ENCODE measurements at regions not wholly inside any gene's neighbourhood (a gene's known extent, or its start where the extent isn't known, plus 50 kb on each side); places are given as distances from the start of the nearest gene placed in this dataset.

DNA sequence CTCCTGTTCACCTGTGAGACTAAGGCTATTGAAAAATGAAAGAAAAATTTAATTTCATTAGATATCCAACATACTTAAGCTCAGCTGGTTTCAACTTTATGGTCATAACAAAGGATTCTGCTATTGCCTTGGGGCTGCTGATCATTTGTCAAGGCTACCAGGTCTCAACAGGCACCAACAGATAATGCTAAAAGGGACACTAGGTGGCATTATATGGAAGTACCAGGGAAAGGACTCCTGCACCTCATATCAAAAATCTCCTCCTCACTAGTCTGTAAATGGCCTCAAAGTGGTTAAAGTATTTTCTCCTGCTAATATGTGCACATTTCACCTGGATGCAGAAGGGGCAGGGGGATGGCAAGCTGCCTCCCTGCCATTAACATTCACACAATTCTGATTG is 167.9 kb upstream of the REG3A start:
- no peak for DNase-seq

DNA sequence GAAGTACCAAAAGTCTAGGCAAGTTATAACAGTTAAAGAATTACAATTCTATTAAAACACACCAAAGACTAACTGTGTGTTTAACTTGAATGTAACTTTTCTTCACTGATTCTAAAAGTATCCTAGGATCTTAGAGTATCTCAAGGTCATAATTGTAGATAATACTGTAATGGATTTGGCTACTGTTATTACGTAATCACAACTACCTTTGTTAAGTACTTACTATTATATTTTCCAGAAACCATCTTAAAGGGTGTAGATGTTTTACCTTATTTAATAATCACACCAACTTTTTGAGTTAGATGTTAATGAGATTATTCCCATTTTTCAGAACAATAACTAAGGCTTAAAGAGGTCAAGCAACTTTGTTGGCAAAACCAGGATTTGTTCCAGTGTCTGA is 161.3 kb upstream of the REG3A start:
- DNase-seq: no peak

DNA sequence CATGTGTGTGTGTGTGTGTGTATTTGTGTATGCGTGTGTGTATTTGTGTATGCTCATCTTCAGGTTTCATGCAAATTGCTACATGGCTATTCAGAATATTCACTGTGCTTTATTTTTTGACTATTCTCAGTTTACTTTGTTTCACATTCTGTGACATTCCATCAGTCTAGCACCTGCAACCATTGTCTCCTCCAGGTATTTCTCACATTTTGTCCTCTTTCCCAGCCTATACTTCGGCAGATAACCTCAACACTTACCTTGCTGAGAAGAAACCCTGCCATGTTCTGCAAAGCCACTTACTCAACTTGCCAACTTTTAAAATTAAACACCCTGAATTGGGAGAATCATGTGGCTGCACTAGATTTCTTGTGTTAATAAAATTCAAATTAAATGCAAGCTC is 135.4 kb upstream of the REG3A start:
- DNase-seq: no peak

DNA sequence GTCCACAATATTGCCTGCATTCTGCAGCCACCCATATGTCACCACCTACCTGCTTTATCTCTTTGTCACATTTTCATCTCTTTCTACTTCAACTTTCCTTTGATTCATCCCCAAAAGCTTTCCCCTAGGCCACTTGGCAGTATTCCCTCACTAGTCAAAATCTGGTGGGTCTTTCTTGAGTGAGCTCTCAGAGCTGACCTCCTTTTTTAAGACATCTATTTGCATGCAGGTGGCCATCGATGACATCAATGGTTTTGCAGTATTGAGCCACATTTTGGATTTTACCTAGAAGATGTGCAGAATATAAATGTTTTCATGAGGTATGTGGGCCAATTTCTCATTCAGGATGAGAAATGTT is 133.4 kb upstream of the REG3A start:
- DNase-seq: no peak

DNA sequence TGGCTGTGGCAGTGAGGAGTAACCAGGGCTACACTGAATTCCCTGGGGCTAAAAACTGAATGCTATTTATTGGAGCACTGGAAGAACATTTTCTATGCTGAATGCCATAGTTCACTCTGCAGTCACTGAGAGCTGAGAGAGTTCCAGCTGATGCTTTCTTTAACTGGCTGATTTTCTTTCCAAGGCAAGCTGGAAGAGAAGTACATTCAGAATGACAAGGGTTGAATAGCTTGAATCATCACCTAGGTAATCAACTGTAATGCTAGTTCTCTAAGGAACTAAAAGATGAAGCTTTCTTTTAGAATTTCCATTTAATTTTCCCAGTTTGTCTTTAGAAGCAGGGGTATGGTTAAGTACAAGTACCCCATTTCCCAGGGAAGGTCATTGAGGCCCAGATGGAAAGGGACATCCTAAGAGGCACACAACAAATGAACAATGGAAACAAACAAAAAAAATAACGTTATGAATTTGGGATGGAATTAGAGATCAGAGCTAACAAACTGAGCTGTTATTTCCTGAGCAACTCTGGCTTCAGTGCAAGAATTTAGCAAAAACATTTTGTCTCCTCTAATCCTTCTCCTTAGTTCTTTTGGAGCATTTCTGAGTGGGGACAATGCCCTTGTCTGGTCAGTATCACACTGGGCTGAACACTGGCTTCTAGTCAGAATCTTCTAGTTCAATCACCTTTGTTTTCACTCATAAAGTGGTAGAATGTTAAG is 132.8 kb upstream of the REG3A start:
- DNase-seq: no peak

DNA sequence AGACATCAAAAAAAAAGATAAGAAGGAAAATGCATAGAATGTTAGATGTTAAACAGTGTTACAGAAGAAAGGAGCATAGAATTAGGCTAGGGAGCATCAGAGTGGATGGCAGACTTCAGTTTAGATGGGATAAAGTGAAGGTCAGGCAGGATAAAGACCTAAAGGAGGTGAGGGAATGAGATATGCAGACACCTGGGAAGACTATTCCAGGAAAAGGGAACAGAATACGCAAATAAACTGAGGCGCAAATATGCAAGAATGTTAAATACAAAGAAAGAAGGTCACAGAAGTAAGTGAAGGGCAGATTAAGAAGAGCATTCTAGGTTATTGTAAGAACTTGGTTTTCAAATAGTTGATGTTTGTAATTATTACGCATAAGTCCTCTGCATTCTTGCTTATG is 116.3 kb upstream of the REG3A start:
- no peak for DNase-seq

DNA sequence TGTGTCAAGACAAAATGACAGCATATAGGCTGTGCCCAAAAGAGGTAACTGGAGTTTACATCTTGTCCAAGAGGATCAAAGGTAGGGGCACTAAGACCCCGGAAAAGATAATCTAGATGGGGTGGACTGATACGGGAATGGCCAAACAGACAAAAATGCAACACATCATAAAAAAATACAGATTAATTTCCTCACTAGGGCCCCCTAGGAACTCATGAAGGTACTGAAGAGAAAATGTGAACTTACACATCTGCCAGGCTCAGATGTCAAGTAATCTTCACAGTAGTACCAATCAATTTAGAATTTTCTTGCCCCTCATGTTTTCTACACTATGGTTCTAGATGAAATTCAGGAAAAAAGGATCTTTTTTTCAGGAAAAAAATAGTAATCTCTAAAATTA is 115.6 kb upstream of the REG3A start:
- DNase-seq: no peak

DNA sequence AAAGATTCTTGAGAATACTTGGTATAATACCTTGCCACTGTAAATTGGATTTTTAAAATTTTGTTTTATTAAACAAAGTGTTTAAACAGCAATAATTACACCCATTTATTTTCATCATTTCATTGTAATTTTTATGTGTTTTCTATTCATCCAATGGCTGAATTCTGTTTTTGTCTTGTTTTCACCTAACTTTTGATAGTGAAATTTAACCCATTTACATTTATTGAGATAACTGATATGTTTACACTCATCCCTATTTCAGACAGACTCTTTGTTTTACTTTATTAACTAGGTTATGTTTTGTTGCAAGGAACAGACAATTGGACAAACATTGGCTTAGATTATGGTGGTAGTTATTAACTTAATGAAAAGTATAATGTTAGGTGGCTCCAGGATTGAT is 113.1 kb upstream of the REG3A start:
- no peak for DNase-seq

DNA sequence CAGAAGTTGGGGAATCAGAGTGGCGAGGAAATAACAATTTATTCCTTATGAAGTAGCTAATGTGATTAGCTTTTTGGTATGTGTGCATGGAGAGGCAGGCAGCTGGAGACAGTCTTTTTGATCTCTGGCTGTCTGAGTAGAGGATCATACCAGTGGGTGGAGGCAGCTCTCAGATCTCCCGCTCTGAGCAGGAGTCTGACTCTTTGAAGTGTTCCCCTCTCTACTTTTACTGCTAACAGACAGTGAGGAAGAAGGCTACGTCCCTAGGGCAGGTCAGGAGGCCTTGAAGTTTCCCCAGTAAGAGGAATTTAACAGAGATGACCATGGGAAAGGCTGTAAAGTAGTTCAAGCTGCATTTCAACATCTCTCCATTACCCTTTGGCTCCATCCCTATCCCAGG is 111.9 kb upstream of the REG3A start:
- DNase-seq: no peak

DNA sequence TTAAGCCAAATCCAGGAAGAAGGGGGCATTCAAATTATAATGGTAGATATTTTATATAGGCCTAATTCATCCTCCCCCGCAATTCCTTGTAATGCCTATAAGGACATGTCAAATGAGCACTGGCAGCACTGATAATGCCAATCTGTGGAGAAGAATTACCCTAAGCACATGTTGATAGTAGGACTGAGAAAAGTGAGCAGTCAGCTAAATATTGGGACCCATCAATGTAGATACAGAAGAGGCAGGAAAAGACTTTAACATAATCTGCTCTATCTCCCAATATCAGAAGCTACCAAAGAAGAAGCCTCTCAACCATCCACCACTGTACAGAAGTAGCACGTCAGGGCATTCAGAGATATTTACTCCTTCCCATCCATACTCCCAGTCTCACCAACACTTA is 101.3 kb upstream of the REG3A start:
- no peak for DNase-seq

DNA sequence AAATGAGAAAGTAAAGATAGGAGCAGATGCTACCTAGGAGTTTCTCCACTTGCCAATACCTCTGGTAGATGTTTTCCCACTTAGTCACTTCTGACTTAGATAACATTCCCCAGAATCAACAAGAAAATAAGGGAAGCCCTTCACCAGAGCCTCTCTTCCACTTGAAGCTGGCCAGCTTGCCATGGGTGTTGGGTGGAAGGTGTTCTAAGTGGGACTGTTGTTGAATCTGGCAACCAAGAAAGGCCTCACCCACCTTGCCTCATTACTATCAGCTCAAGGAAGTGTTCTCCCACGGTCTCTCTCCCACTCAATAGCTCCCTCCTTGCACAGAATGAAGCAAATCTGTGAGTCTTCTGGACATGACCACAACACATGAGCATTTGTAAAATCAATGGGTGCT is 100.4 kb upstream of the REG3A start:
- no peak for DNase-seq

DNA sequence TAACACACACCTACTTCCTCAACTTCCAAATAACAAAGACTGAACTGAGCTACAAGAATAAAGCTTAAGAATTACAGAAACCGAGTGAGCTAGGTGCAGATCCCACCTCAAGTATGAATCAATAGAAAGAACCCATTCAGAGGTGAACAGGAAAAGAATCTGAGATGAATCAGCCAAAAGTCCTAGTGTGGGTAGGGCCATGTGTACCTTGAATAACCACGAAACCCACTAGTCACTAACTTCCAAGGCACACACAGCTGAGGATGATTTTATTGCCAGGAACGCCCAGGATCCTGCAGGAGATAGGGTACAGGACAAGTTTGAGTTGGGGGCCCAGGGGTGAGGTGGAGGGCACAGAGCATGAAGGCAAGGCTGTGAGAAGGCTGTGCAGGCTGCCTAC is 99.7 kb upstream of the REG3A start:
- no peak for DNase-seq

DNA sequence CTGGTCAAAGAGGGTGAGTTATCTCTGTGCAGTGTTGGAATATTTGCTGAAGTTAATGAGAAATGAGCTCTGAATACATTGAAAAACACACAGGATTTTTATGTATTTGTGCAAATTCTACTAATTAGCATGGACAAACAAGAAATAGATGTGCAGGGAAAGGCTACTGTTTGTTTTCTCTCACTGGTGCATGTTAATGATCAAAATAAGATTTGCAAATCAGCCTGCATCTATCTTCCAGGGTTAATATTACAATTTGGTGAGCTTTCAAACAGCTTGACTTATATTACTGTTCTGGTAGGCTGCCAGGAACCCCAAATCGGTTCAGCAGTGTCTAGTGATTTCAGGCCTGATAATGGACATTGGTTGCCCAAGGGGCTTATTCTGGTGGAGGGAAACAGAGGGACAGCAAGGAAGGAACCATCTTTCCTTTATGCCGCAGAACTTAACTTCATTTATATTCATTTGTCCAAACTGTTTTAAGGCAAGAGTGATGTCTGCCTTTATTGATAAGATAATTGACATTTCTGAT is 93.8 kb upstream of the REG3A start:
- DNase-seq: no peak

DNA sequence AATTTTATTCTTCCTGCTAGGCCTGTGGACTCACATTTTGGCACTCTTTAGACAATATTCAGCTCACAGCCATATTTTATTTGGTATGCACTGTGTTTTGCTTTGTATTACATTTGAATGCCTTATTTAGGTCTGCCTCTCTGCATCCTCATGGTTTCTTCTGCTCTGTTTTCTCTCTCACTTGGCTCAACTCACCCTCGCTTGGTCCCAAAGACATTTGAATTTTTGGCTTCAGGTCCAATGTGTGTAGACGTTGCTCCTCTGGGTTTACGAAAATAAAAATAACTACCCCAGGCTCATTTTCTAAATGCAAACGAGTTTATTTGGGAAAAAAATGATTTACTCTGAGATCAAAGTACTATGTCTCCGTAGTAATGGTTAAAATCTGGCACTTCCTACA is 91.1 kb upstream of the REG3A start:
- DNase-seq: no peak

DNA sequence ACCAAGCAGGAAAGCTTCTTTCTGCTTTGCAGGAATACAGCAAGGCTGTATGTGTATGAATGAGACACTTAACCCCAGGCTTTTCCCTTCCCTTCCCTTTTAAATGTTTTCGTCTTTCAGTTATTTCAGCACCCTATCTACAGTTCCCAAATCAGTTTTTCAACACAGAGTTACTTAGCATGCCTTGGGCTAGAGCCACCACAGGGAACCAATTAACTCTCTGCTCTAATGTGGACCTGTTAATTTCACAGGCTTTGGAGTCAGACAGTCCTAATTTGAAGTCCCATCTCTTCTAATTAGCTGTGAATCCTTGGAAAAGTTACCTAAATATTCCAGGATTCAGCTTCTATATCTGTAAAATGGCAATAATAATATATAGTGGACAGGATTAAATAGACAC is 89.2 kb upstream of the REG3A start:
- DNase-seq: no peak

DNA sequence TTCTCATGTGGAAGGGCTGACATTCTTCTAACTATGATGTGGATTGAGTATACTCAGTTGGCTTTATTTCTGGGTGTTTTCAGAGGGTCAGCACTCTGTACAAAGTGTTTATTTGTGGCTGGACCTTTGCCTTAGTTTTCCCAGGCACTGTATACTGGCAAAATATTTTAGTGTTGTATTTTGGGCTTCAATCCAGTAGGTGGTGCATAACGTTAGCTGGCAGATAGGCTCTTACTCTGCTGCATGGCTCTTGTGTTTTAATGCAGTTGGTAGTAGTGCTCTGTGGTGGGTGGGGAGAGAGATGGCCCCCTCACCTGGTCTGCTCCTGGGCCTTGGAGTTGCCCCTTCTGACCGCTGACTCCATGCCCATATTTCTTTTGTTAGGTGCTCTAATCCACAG is 75.6 kb upstream of the REG3A start:
- no peak for DNase-seq

DNA sequence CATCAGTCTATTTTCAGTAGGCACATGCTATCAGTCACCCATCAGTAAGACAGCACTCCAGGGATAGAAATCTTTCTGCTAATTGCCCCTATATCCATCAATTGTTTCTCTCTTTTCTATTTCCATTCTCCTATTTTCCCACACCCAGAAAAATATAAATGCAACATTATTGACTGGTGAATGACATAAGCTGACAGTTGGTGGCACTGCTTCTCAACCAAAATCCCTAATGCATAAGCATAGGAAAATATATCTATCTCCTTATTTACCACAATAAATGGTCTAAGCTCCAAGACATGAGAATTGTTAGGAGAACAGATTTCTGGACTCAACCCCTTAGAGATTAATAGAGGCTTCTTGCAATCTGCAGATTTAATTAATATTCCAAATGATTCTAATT is 64.0 kb upstream of the REG3A start:
- DNase-seq: no peak

DNA sequence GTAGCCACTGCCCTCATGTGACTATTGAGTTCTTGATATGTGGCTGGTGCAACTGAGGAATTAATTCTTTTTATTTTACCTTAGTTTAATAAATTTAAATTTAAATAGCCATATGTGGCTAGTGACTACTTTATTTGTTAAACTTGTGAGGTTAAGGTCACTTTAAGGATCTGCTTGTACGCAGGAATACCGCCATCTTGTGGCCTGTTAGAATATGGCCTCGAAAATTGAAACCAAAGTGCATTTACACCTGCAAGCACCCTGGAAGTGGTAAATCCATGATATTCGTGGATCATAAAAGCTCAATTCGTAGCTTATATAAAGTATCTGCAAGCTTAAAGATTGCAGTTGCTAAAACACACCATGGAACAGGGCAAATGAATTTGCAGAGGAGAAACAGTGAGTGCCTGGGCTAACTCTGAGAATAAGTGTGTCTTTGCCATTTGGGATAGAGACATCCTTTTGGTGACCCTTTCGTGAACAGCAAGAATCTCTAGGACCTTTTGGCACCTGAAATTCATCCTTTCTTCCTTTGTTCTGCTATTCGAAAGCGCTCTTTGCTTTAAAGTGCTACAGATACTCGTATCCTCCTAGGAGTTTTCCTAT is 59.9 kb upstream of the REG3A start:
- peak; percentile 1 for DNase-seq

DNA sequence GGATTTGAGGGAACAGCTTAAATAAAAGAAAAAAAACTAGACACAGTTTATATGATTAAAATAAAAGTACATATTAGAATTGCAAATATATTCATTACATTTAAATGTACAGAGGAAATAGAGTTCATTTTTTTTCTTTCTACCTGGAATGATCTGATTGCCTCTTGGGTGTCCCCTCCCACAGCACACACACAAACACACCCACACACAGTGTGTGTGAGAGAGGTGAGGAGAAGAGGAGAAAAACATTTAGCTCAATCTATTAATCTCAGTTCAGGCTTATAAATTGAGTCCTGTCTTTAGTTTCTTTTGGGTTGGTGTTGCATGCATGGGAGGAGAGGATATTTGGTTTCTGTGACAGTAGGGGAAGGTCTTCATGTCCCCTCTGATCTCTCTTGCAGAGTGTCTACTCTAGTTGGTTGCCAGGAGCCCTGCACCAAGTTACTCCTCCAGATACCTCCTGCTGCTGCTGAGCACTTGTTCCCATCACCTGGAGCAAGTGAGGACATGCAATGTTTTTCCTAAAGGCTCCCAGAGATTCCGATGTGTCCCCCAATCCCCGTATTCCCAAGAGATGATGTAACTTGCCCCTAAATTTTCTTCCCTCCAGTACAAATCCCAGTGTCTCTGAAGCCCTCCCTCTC is 50.8 kb upstream of the REG3A start:
- no peak for DNase-seq
